ENCODE measurements at regions not wholly inside any gene's neighbourhood (a gene's known extent, or its start where the extent isn't known, plus 50 kb on each side); places are given as distances from the start of the nearest gene placed in this dataset.

DNA sequence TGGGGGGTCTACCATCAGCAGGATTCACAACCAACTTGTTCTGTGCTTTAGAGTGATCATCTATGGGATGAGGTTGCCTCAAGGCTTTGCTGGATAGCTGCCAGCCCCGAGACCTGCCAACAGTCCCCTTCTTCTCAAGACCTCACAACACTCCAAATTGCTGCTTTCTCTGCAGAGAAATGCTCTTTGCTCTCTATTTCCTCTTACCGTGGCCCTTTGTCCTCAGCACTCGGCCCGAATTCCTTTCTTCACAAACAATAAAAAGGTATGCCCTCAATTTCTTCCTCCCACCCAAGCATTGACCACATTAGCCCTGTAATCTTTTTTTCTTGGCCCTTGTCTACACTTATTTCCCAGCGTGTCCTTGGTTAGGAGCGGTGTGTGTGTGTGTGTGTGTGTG lies 147.4 kb upstream of the SNX19 start:
- no peak for ATAC-seq
- no peak for TF ChIP-seq OSR1 (CRISPR knock-in tag; IDR thresholded peaks at IDR 0.05)
- no peak for TF ChIP-seq TCF4 (CRISPR knock-in tag; IDR thresholded peaks at IDR 0.05; ENCODE audit: borderline replicate concordance)
- no peak for TF ChIP-seq PPARA (CRISPR knock-in tag; IDR thresholded peaks at IDR 0.05; ENCODE audit: borderline replicate concordance)
- TF ChIP-seq RARB (CRISPR knock-in tag; IDR thresholded peaks at IDR 0.05), result no peak
- TF ChIP-seq, protein P1, sequence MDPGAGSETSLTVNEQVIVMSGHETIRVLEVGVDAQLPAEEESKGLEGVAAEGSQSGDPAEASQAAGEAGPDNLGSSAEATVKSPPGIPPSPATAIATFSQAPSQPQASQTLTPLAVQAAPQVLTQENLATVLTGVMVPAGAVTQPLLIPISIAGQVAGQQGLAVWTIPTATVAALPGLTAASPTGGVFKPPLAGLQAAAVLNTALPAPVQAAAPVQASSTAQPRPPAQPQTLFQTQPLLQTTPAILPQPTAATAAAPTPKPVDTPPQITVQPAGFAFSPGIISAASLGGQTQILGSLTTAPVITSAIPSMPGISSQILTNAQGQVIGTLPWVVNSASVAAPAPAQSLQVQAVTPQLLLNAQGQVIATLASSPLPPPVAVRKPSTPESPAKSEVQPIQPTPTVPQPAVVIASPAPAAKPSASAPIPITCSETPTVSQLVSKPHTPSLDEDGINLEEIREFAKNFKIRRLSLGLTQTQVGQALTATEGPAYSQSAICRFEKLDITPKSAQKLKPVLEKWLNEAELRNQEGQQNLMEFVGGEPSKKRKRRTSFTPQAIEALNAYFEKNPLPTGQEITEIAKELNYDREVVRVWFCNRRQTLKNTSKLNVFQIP (CRISPR knock-in tag; IDR thresholded peaks at IDR 0.05; ENCODE audit: borderline replicate concordance, low read depth), result no peak
- no peak for TF ChIP-seq GLIS3 (CRISPR knock-in tag; IDR thresholded peaks at IDR 0.05)
- no peak for TF ChIP-seq ISL1 (CRISPR knock-in tag; IDR thresholded peaks at IDR 0.05)
- TF ChIP-seq ZFP3 (CRISPR knock-in tag; IDR thresholded peaks at IDR 0.05), result no peak
- no peak for TF ChIP-seq SNAI2 (CRISPR knock-in tag; IDR thresholded peaks at IDR 0.05)
- no peak for TF ChIP-seq ZNF70 (CRISPR knock-in tag; IDR thresholded peaks at IDR 0.05)
- TF ChIP-seq, protein P2, sequence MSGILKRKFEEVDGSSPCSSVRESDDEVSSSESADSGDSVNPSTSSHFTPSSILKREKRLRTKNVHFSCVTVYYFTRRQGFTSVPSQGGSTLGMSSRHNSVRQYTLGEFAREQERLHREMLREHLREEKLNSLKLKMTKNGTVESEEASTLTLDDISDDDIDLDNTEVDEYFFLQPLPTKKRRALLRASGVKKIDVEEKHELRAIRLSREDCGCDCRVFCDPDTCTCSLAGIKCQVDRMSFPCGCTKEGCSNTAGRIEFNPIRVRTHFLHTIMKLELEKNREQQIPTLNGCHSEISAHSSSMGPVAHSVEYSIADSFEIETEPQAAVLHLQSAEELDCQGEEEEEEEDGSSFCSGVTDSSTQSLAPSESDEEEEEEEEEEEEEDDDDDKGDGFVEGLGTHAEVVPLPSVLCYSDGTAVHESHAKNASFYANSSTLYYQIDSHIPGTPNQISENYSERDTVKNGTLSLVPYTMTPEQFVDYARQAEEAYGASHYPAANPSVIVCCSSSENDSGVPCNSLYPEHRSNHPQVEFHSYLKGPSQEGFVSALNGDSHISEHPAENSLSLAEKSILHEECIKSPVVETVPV (CRISPR knock-in tag; IDR thresholded peaks at IDR 0.05), result no peak
- TF ChIP-seq, protein P3, sequence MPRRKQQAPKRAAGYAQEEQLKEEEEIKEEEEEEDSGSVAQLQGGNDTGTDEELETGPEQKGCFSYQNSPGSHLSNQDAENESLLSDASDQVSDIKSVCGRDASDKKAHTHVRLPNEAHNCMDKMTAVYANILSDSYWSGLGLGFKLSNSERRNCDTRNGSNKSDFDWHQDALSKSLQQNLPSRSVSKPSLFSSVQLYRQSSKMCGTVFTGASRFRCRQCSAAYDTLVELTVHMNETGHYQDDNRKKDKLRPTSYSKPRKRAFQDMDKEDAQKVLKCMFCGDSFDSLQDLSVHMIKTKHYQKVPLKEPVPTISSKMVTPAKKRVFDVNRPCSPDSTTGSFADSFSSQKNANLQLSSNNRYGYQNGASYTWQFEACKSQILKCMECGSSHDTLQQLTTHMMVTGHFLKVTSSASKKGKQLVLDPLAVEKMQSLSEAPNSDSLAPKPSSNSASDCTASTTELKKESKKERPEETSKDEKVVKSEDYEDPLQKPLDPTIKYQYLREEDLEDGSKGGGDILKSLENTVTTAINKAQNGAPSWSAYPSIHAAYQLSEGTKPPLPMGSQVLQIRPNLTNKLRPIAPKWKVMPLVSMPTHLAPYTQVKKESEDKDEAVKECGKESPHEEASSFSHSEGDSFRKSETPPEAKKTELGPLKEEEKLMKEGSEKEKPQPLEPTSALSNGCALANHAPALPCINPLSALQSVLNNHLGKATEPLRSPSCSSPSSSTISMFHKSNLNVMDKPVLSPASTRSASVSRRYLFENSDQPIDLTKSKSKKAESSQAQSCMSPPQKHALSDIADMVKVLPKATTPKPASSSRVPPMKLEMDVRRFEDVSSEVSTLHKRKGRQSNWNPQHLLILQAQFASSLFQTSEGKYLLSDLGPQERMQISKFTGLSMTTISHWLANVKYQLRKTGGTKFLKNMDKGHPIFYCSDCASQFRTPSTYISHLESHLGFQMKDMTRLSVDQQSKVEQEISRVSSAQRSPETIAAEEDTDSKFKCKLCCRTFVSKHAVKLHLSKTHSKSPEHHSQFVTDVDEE (CRISPR knock-in tag; IDR thresholded peaks at IDR 0.05), result no peak
- no peak for TF ChIP-seq CSDC2 (CRISPR knock-in tag; IDR thresholded peaks at IDR 0.05)
- TF ChIP-seq BACH2 (CRISPR knock-in tag; IDR thresholded peaks at IDR 0.05; ENCODE audit: borderline replicate concordance), result no peak
- no peak for TF ChIP-seq ESRRG (CRISPR knock-in tag; IDR thresholded peaks at IDR 0.05)
- TF ChIP-seq, protein P4, sequence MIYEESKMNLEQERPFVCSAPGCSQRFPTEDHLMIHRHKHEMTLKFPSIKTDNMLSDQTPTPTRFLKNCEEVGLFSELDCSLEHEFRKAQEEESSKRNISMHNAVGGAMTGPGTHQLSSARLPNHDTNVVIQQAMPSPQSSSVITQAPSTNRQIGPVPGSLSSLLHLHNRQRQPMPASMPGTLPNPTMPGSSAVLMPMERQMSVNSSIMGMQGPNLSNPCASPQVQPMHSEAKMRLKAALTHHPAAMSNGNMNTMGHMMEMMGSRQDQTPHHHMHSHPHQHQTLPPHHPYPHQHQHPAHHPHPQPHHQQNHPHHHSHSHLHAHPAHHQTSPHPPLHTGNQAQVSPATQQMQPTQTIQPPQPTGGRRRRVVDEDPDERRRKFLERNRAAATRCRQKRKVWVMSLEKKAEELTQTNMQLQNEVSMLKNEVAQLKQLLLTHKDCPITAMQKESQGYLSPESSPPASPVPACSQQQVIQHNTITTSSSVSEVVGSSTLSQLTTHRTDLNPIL (CRISPR knock-in tag; IDR thresholded peaks at IDR 0.05; ENCODE audit: low read depth), result no peak

DNA sequence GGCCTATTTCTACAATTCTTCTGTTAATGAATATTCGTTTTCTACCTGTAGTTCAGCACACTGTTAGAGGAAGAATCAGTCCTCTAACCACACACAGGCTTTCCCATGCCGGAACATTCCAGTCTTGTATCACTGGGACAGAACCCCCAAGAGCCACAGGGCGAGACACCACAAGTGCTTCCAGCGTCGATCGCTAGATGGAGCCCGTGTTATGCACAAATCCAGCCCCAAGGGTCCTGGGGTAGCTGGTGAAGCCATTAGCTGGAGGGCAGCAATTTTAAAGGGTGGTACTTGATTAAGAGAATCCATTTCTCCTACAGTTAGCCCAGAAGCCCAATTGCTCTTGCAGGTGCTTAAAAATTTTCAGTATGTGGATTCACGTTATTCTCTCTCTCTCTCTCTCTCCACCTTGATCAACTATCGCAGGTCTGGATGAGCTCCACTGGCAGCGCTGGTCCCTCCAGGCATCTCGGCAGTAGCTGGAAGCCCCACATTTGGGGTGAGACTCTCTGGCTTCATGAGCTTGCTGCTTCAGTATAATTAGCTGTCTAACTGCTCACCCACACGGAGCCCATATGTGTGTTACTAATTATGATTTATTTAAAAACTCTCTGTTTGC lies 148.2 kb upstream of the SNX19 start:
- no peak for TF ChIP-seq TOX (CRISPR knock-in tag; IDR thresholded peaks at IDR 0.05; ENCODE audit: borderline replicate concordance)
- TF ChIP-seq OSR1 (CRISPR knock-in tag; IDR thresholded peaks at IDR 0.05), result no peak
- TF ChIP-seq, protein P1 (CRISPR knock-in tag; IDR thresholded peaks at IDR 0.05; ENCODE audit: borderline replicate concordance, low read depth), result no peak
- no peak for TF ChIP-seq RARB (CRISPR knock-in tag; IDR thresholded peaks at IDR 0.05)
- TF ChIP-seq, protein P4 (CRISPR knock-in tag; IDR thresholded peaks at IDR 0.05; ENCODE audit: low read depth), result no peak
- ATAC-seq, result no peak; the same call in 2 of the 3 replicates

Measured in SK-N-SH treated with all-trans-retinoic acid at 6 μM for 48 hours (cell line).